ENCODE measurements at regions not wholly inside any gene's neighbourhood (a gene's known extent, or its start where the extent isn't known, plus 50 kb on each side); places are given as distances from the start of the nearest gene placed in this dataset.

- TF ChIP-seq EZH2 (IDR thresholded peaks at IDR 0.05; ENCODE audit: insufficient read depth, poor library complexity, severe bottlenecking) (no peak), EZH2phosphoT487 (IDR thresholded peaks at IDR 0.05; ENCODE audit: insufficient read depth, low read depth) (no peak)
Measured at GRCh38 chr18:1261054-1261453, 356.4 kb downstream of the ADCYAP1 start.
